Cardiac septum (tissue), 1 donor: ENCODE measurements at regions not wholly inside any gene's neighbourhood (a gene's known extent, or its start where the extent isn't known, plus 50 kb on each side); places are given as distances from the start of the nearest gene placed in this dataset.

ENCODE experiments used
- DNase-seq: peaks from one replicate; pipeline ENCODE4 v3.0.0-alpha.2; 2020; ENCODE audit warnings: low spot score
- intact Hi-C: fragments of 100-400 bp; cut with DNase I; formaldehyde crosslinking; loops from one replicate; pipeline ENCODE4 v1.14.0; 2022
- donor health status: DM: no; HTN: no; CAD: no.

GRCh38 chr21:36553406-36553805 is 73.5 kb upstream of the CLDN14 start:
- DNase-seq, result no peak
- intact Hi-C loops, result no loop called here

GRCh38 chr21:36554411-36555157 is 74.7 kb upstream of the CLDN14 start:
- intact Hi-C loops, result no loop called here
- DNase-seq, result no peak

- intact Hi-C loops, result no loop called here
- DNase-seq, result no peak
Observed at GRCh38 chr21:36555199-36555800, 75.4 kb upstream of the CLDN14 start.

GRCh38 chr21:36557316-36557715 is 77.4 kb upstream of the CLDN14 start:
- DNase-seq, result no peak
- intact Hi-C loops, result no loop called here

GRCh38 chr21:36560933-36561575 is 81.1 kb upstream of the CLDN14 start:
- DNase-seq, result no peak
- intact Hi-C loops, result no loop called here

- no peak for DNase-seq
- intact Hi-C loops, result no loop called here
Observed at GRCh38 chr21:36563341-36563926, 83.5 kb upstream of the CLDN14 start.

GRCh38 chr21:36564647-36565046 is 84.7 kb upstream of the CLDN14 start:
- intact Hi-C loops, result no loop called here
- no peak for DNase-seq

- DNase-seq, result no peak
- intact Hi-C loops, result no loop called here
Observed at GRCh38 chr21:36565540-36565939, 85.6 kb upstream of the CLDN14 start.

- DNase-seq, result no peak
- intact Hi-C loops, result no loop called here
Observed at GRCh38 chr21:36566644-36567043, 86.7 kb upstream of the CLDN14 start.

GRCh38 chr21:36567216-36567885 is 87.4 kb upstream of the CLDN14 start:
- DNase-seq, result no peak
- intact Hi-C loops, result no loop called here

- intact Hi-C loops, result no loop called here
- no peak for DNase-seq
Observed at GRCh38 chr21:36569511-36569910, 89.6 kb upstream of the CLDN14 start.

GRCh38 chr21:36571556-36571955 is 91.6 kb upstream of the CLDN14 start:
- intact Hi-C loops, result no loop called here

GRCh38 chr21:36572039-36572438 is 92.1 kb upstream of the CLDN14 start:
- intact Hi-C loops, result no loop called here
- no peak for DNase-seq

More at GRCh38 chr21:36571556-36571955, 91.6 kb upstream of the CLDN14 start:
- no peak for DNase-seq

- DNase-seq, result no peak
- intact Hi-C loops, result no loop called here
Observed at GRCh38 chr21:36575306-36575705, 95.4 kb upstream of the CLDN14 start.

- DNase-seq, result no peak
Observed at GRCh38 chr21:36576441-36576840, 96.5 kb upstream of the CLDN14 start.

GRCh38 chr21:36579898-36580297 is 100.0 kb upstream of the CLDN14 start:
- no peak for DNase-seq
- intact Hi-C loops, result loop anchor here (10.0 kb wide), 1 partner anchor 55 kb away; no protein-coding TSS in a partner anchor

More at GRCh38 chr21:36576441-36576840, 96.5 kb upstream of the CLDN14 start:
- intact Hi-C loops, result no loop called here

- DNase-seq, result no peak
- intact Hi-C loops, result loop anchor here (10.0 kb wide), 1 partner anchor 57 kb away; no protein-coding TSS in a partner anchor
Observed at GRCh38 chr21:36582271-36582670, 102.3 kb upstream of the CLDN14 start.

GRCh38 chr21:36583591-36583990 is 103.7 kb upstream of the CLDN14 start:
- intact Hi-C loops, result loop anchor here (10.0 kb wide), 1 partner anchor 59 kb away; no protein-coding TSS in a partner anchor
- DNase-seq, result no peak
